H1 (cell line): ENCODE measurements at regions not wholly inside any gene's neighbourhood (a gene's known extent, or its start where the extent isn't known, plus 50 kb on each side); places are given as distances from the start of the nearest gene placed in this dataset.

Experiments used
- CTCF ChIA-PET: fragments of 300-600 bp; sonication (Branson Sonifier 250); formaldehyde crosslinking; loops from one replicate; lab custom pipeline; 2021; ENCODE audit not compliant: partially characterized antibody; lab: Charles Lee
- POLR2A ChIA-PET: fragments of 300-600 bp; sonication (Branson Sonifier 250); formaldehyde crosslinking; loops from one replicate; lab custom pipeline; 2021; ENCODE audit warnings: inconsistent platforms; ENCODE audit not compliant: partially characterized antibody; lab: Charles Lee
- DNase-seq, 2 experiments: peaks; one replicate each; pipeline versions ENCODE4 v3.0.0 to v3.0.0-alpha.2; 2010 to 2022; ENCODE audit warnings: low spot score in 2 of 2, low read depth in 1 of 2, mixed read lengths in 1 of 2
- FAIRE-seq: peaks from 2 replicates; lab custom pipeline; 2011; peaks lifted over from hg19 to GRCh38; lab: Jason Lieb, UNC
- H2AFZ ChIP-seq: 2 replicates; pipeline ENCODE4 v1.8.1; 2012; ENCODE audit warnings: low read length, inconsistent platforms
- H2AK5ac ChIP-seq: 2 replicates; pipeline ENCODE4 v1.6.1; 2013; ENCODE audit warnings: low read depth, low read length
- H2BK120ac ChIP-seq: replicated peaks from 2 replicates; pipeline ENCODE3; 2013; ENCODE audit warnings: low read depth, low read length, inconsistent platforms
- H2BK12ac ChIP-seq: 2 replicates; pipeline ENCODE4 v1.6.1; 2013; ENCODE audit warnings: low read depth, low read length
- H2BK15ac ChIP-seq: 2 replicates; pipeline ENCODE4 v1.6.1; 2013; ENCODE audit warnings: low read length
- H2BK20ac ChIP-seq: 2 replicates; pipeline ENCODE4 v1.6.1; 2013; ENCODE audit warnings: low read length
- H2BK5ac ChIP-seq: 2 replicates; pipeline ENCODE4 v1.6.1; 2013; ENCODE audit warnings: low read depth, low read length
- H3K14ac ChIP-seq: 2 replicates; pipeline ENCODE4 v1.6.1; 2013; ENCODE audit warnings: inconsistent platforms; ENCODE audit not compliant: insufficient read length
- H3K18ac ChIP-seq: 2 replicates; pipeline ENCODE4 v1.6.1; 2013; ENCODE audit warnings: low read length; ENCODE audit errors: extremely low read depth
- H3K23ac ChIP-seq: 2 replicates; pipeline ENCODE4 v1.6.1; 2013; ENCODE audit warnings: inconsistent platforms; ENCODE audit not compliant: insufficient read length
- H3K23me2 ChIP-seq: 2 replicates; pipeline ENCODE4 v1.6.1; 2013; ENCODE audit warnings: low read depth, low read length
- H3K27ac ChIP-seq: 2 replicates; pipeline ENCODE4 v1.6.1; 2011; ENCODE audit warnings: low read depth, low read length, inconsistent platforms
- H3K27me3 ChIP-seq, 4 experiments: replicated peaks in 1 of 4; 1 replicate in 1 of 4; 2 replicates in 3 of 4; pipeline versions ENCODE4 v1.6.1 to v1.8.1; 2011 to 2013; ENCODE audit warnings: low read length in 3 of 4, mild to moderate bottlenecking in 3 of 4, inconsistent platforms in 2 of 4, mixed read lengths in 2 of 4, moderate library complexity in 1 of 4; ENCODE audit not compliant: control insufficient read depth in 3 of 4, insufficient read depth in 3 of 4; ENCODE audit errors: extremely low read depth in 1 of 4
- H3K36me3 ChIP-seq, 4 experiments: 2 replicates each; pipeline versions ENCODE4 v1.6.1 to v1.8.1; 2011 to 2013; ENCODE audit warnings: mild to moderate bottlenecking in 4 of 4, low read length in 3 of 4, moderate library complexity in 2 of 4, control low read depth in 1 of 4, inconsistent platforms in 1 of 4; ENCODE audit not compliant: insufficient read depth in 4 of 4, control insufficient read depth in 2 of 4
- H3K4ac ChIP-seq: replicated peaks from 2 replicates; pipeline ENCODE3; 2013; ENCODE audit warnings: low read length, low read depth, mixed read lengths, inconsistent platforms; ENCODE audit not compliant: insufficient read length
- H3K4me1 ChIP-seq, 4 experiments: replicated peaks in 1 of 4; 1 replicate in 1 of 4; 2 replicates in 3 of 4; pipeline versions ENCODE4 v1.6.1 to v1.8.1; 2011 to 2013; ENCODE audit warnings: low read length in 3 of 4, inconsistent platforms in 2 of 4, mixed read lengths in 1 of 4; ENCODE audit not compliant: insufficient read depth in 4 of 4, control insufficient read depth in 3 of 4
- H3K4me2 ChIP-seq, 2 experiments: 2 replicates each; pipeline versions ENCODE4 v1.6.1 to v1.8.1; 2011 to 2013; ENCODE audit warnings: low read depth in 2 of 2, low read length in 2 of 2, control low read depth in 1 of 2, inconsistent platforms in 1 of 2, mild to moderate bottlenecking in 1 of 2; ENCODE audit not compliant: insufficient read depth in 1 of 2
- H3K4me3 ChIP-seq, 4 experiments: fragments of 200-600, 300-600 bp in 1 of 4; sonication (generic), shearing (Covaris generic), sonication (Bioruptor Twin) in 1 of 4; 2 replicates each; pipeline versions ENCODE4 v1.5.1 to v1.8.1; 2011 to 2016; ENCODE audit warnings: low read length in 4 of 4, low read depth in 3 of 4, control low read depth in 2 of 4, inconsistent platforms in 2 of 4, mild to moderate bottlenecking in 2 of 4, mixed read lengths in 1 of 4, moderate library complexity in 1 of 4; ENCODE audit not compliant: insufficient read depth in 2 of 4; ENCODE audit errors: extremely low read depth in 1 of 4
- H3K56ac ChIP-seq: replicated peaks from 2 replicates; pipeline ENCODE3; 2013; ENCODE audit warnings: low read depth, mild to moderate bottlenecking, mixed read lengths, low read length, inconsistent platforms; ENCODE audit not compliant: insufficient read length
- H3K79me1 ChIP-seq: 2 replicates; pipeline ENCODE4 v1.6.1; 2013; ENCODE audit warnings: low read depth, low read length, control low read depth
- H3K79me2 ChIP-seq, 2 experiments: 2 replicates each; pipeline versions ENCODE4 v1.6.1 to v1.8.1; 2012 to 2013; ENCODE audit warnings: low read length in 2 of 2, mild to moderate bottlenecking in 2 of 2, inconsistent platforms in 1 of 2; ENCODE audit not compliant: insufficient read depth in 2 of 2, control insufficient read depth in 1 of 2
- H3K9ac ChIP-seq, 4 experiments: replicated peaks in 1 of 4; 1 replicate in 1 of 4; 2 replicates in 3 of 4; pipeline versions ENCODE4 v1.6.1 to v1.8.1; 2011 to 2013; ENCODE audit warnings: low read depth in 3 of 4, low read length in 3 of 4, control low read depth in 2 of 4, mild to moderate bottlenecking in 2 of 4, moderate library complexity in 2 of 4, inconsistent platforms in 1 of 4; ENCODE audit errors: extremely low read depth in 1 of 4
- H3K9me3 ChIP-seq, 2 experiments: 2 replicates each; pipeline versions ENCODE4 v1.6.1 to v1.8.1; 2012 to 2013; ENCODE audit warnings: mild to moderate bottlenecking in 2 of 2, moderate library complexity in 2 of 2, control low read depth in 1 of 2, inconsistent platforms in 1 of 2, low read depth in 1 of 2, low read length in 1 of 2, mixed read lengths in 1 of 2; ENCODE audit not compliant: insufficient read depth in 2 of 2
- H4K20me1 ChIP-seq, 2 experiments: replicated peaks in 1 of 2; 2 replicates each; pipeline versions ENCODE3 to v1.8.1; 2011 to 2013; ENCODE audit warnings: inconsistent platforms in 2 of 2, low read length in 2 of 2, mild to moderate bottlenecking in 1 of 2; ENCODE audit not compliant: insufficient read depth in 2 of 2, control insufficient read depth in 1 of 2
- H4K5ac ChIP-seq: 2 replicates; pipeline ENCODE4 v1.6.1; 2013; ENCODE audit warnings: low read length, low read depth, mixed read lengths, inconsistent platforms; ENCODE audit not compliant: insufficient read length
- H4K8ac ChIP-seq: 2 replicates; pipeline ENCODE4 v1.8.0; 2013; ENCODE audit warnings: mild to moderate bottlenecking, moderate library complexity, low read length, inconsistent platforms; ENCODE audit not compliant: insufficient read depth; ENCODE audit errors: extremely low read depth
- H4K91ac ChIP-seq: replicated peaks from 2 replicates; pipeline ENCODE3; 2013; ENCODE audit warnings: low read length, mixed read lengths, inconsistent platforms; ENCODE audit not compliant: insufficient read length
- ATF3 ChIP-seq: IDR thresholded peaks from 2 replicates; pipeline ENCODE4 v1.6.1; 2011; ENCODE audit warnings: low read depth, mild to moderate bottlenecking, low read length; ENCODE audit not compliant: insufficient read depth
- E2F6 ChIP-seq: IDR thresholded peaks from 2 replicates; pipeline ENCODE4 v1.6.1; 2012; ENCODE audit warnings: inconsistent platforms
- FOSL1 ChIP-seq: IDR thresholded peaks from 2 replicates; pipeline ENCODE4 v1.6.1; 2011; ENCODE audit warnings: mild to moderate bottlenecking, low read depth, low read length, moderate library complexity; ENCODE audit not compliant: insufficient read depth
- WGBS, 2 experiments: shearing (Covaris generic) in 1 of 2; methylation state at CpG; one replicate each; pipeline versions ENCODE4 v1.1.6 to v1.1.7; 2013 to 2015; ENCODE audit warnings: low lambda C conversion rate in 2 of 2, mixed read lengths in 2 of 2, inconsistent platforms in 1 of 2, low coverage in 1 of 2, missing lambda C conversion rate in 1 of 2; ENCODE audit not compliant: insufficient replicate concordance in 2 of 2, insufficient coverage in 1 of 2, insufficient read length in 1 of 2; ENCODE audit errors: extremely low coverage in 1 of 2, missing lambda C conversion rate in 1 of 2; 5-methylcytosine and 5-hydroxymethylcytosine counted together

- no peaks in the 10 kb centered on the region for H4K20me1 ChIP-seq
- no peak overlapping the region for H3K14ac ChIP-seq
- H3K4me1 ChIP-seq: no peaks in the 10 kb centered on the region
- no peak overlapping the region for H2BK12ac ChIP-seq
- peaks cover 7% of the 10 kb centered on the region; the same call in 1 of the 2 replicates for H3K23me2 ChIP-seq
- no peak overlapping the region for H4K8ac ChIP-seq
- H3K36me3 ChIP-seq: no peaks in the 10 kb centered on the region
- no peak for TF ChIP-seq FOSL1
- no peak for TF ChIP-seq ATF3
- TF ChIP-seq E2F6: no peak
- TF ChIP-seq, all 59 proteins: peak for 0
- Histone ChIP-seq H2AK5ac (no peak overlapping the region), H3K27me3 (peaks cover 0 to 1% (median 0%) of the 10 kb centered on the region in 4 experiments; a peak in 2 of 7 replicates), H3K4me2 (no peak overlapping the region), H3K27ac (no peak overlapping the region), H3K23ac (no peak overlapping the region), H3K9ac (no peak overlapping the region), H2BK20ac (no peak overlapping the region), H4K91ac (no peak overlapping the region), H3K18ac (no peak overlapping the region), H3K56ac (no peak overlapping the region), H2BK5ac (no peak overlapping the region), H2BK15ac (no peak overlapping the region), H3K4ac (no peak overlapping the region), H3K79me2 (no peaks in the 10 kb centered on the region), H3K9me3 (0 out of 4 replicates have a peak, but pooled peaks cover 0 to 1% of the 10 kb centered on the region in 2 experiments), H2BK120ac (no peak overlapping the region), H2AFZ (no peak overlapping the region), H3K4me3 (no peak overlapping the region), H4K5ac (no peak overlapping the region), H3K79me1 (no peaks in the 10 kb centered on the region)
- FAIRE-seq: no peak
- no peak for DNase-seq
- 84% methylated on average over 8 of the region's 9 CpGs; no CpG with 5 or more reads in 1 of the 2 experiments for WGBS, 2 experiments
- ChIA-PET POLR2A (no interaction called here), CTCF (interaction anchor here (1.2 kb wide), 1 partner anchor 16 kb away, joined by 3 read pairs; no protein-coding TSS in a partner anchor)
Observed at GRCh38 chr11:71357414-71357813, 90.8 kb downstream of the DHCR7 start.
